ENCODE measurements at regions not wholly inside any gene's neighbourhood (a gene's known extent, or its start where the extent isn't known, plus 50 kb on each side); places are given as distances from the start of the nearest gene placed in this dataset.
A peak's percentile ranks its signal among the peaks of the same experiment; 100 is the strongest.
"Not testable (repeated sequence)": the region's sequence is repeated elsewhere in the genome, so short reads cannot be mapped to it uniquely, and the experiment has no call there.

DNA sequence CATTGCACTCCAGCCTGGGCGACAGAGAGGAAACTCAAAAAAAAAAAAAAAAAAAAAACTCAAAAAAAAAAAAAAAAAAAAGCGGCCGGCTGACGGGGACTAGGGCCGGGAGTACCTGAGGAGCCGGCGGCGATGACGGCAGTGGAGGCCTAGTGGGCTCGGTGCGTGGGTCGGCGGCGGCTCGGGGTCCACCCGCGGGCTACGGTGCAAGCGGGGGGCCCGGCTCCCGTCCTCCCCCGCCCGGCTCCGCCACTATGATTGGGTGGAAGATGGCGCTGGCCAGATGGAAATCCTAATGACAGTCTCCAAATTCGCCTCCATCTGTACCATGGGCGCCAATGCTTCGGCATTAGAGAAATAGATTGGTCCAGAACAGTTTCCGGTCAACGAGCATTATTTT is 190.7 kb downstream of the TGIF2LX start:
- DNase-seq = not testable (repeated sequence)

DNA sequence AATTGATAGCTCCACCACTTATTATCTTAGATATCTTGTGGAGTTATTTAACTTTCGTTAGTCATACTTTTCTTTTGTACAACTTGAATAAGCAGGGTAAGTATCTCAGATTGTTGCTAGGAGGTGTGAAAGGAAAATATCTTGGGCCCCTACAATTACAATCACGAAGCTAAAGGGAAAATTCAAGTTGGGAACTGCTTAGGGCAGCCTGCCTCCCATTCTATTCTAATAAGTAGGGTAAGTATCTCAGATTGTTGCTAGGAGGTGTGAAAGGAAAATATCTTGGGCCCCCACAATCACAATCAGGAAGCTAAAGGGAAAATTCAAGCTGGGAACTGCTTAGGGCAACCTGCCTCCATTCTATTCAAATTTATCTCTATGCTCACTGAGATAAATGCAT is 213.2 kb downstream of the TGIF2LX start:
- DNase-seq = not testable (repeated sequence)

DNA sequence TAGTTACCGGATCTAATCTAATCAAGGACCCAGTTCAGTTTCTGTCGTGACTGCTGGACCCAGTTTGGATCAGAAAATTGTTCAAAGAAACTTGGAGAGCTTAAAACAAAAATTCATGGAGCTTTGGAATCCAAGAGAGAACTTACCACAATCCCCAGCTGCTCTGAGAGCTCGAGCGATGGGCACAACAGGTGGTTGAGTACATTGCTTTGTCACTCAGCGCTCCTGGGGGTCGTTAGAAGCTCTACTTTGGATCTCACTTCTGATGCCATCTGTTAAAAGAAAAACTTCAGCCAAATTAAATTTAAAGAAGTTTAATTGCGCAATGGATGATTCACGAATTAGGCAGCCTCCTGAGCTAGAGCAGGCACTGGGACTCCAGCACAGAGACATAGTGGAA is 257.3 kb downstream of the TGIF2LX start:
- DNase-seq = peak; percentile 53 to 67

DNA sequence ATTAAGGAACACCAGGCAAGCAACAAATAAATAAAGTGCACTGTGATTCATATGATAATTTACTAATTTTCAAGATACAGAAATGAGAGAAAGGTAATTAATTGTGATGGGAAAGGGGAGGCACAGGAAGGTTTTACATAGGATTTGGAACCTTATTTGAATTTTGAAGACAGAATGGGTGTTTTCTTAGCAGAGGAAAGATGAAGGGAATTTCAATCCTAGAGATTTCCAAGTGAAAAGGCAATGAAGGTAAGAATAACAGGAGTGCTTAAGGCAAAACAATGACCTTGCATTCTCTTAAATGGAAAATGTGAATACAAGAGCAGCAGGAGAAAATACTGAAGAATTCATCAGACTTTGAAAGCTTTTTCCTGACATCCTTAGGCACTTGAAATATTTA is 267.3 kb downstream of the TGIF2LX start:
- not testable (repeated sequence) for DNase-seq

DNA sequence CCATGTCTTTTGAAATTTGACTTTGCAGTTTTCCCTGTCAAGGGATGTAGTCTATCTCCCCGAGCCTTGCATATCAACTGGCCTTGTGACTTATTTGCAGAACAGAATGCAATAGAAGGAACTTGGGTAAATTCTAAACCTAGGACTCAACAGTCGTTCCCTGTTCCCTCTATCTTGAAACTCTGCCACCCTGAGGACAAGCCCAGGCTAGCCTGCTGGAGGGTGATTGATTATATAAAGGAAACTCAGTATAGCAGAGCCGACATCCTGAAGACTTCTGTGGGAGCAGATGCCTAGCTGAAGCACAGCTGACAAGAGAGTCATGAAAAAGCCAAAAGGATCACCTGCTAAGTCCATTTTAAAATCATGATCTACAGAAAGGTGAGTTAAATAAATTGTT is 285.1 kb downstream of the TGIF2LX start:
- not testable (repeated sequence) for DNase-seq

DNA sequence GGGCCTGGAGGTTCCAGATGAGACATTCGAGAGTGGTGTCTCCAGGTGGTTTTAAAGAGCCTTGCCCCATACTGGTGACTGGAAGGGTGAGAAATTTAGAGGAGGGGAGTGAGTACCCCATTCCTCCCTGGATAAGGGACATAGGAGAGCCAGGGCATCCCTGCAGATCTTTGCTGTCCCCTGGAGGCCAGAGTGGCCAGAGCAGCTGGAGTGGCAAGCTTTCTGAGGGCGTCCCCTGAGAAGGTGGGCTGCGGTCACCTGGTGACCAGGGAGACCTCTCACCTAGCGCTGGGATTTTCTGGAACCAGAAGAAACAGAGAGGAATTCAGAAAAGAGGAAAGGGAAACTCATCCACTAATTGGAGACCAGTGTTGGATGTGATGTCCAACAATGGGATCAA is 300.9 kb downstream of the TGIF2LX start:
- not testable (repeated sequence) for DNase-seq

DNA sequence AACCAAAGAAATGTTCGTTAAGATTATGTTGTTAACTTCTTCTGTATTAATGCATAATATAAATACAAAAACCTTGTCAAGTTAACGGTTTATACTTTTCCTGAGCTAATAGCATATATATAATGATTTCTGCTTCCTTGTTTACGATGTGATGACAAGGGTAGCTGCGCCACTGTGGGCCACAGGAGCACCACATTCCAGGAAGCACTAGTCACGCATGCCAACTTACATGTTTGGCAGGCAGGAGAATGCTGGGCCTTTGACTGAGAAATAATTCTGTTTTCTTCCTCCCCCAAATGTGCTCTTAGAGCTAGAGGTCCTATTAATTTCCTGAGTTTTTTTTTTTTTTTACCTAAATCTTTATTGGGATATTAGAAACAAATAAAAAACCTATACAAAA is 349.9 kb downstream of the TGIF2LX start:
- not testable (repeated sequence) for DNase-seq
